Neural progenitor cell (in vitro differentiated cells): ENCODE measurements at regions not wholly inside any gene's neighbourhood (a gene's known extent, or its start where the extent isn't known, plus 50 kb on each side); places are given as distances from the start of the nearest gene placed in this dataset.
"Not testable (repeated sequence)": the region's sequence is repeated elsewhere in the genome, so short reads cannot be mapped to it uniquely, and the experiment has no call there.

Experiments used
- EZH2 ChIP-seq: fragments of 200-600 bp; sonication (generic); IDR thresholded peaks from 2 replicates; pipeline ENCODE4 v1.6.1; 2017; ENCODE audit warnings: antibody characterized with exemption, mild to moderate bottlenecking, moderate library complexity
- EZH2phosphoT487 ChIP-seq: fragments of 200-600 bp; sonication (generic); IDR thresholded peaks from 2 replicates; pipeline ENCODE4 v1.6.1; 2017; ENCODE audit warnings: antibody characterized with exemption
- TF ChIP-seq, protein P1 (sequence below): fragments of 200-600 bp; sonication (generic); IDR thresholded peaks from 2 replicates; pipeline ENCODE4 v1.5.1; 2017; ENCODE audit warnings: antibody characterized with exemption, mild to moderate bottlenecking

DNA sequence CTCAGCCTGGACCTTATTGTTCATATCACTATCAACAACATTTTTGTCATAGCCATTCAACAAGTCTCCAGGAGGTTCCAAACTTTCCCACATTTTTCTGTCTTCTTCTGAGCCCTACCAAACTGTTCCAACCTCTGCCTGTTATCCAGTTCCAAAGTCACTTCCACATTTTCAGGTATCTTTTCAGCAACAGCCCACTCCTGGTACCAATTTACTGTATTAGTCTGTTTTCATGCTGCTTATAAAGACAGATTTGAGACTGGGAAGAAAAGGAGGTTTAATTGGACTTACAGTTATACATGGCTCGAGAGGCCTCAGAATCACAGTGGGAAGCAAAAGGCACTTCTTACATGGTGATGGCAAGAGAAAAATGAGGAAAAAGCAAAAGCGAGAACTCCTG lies 1107.4 kb upstream of the INTU start:
- TF ChIP-seq, protein P1, sequence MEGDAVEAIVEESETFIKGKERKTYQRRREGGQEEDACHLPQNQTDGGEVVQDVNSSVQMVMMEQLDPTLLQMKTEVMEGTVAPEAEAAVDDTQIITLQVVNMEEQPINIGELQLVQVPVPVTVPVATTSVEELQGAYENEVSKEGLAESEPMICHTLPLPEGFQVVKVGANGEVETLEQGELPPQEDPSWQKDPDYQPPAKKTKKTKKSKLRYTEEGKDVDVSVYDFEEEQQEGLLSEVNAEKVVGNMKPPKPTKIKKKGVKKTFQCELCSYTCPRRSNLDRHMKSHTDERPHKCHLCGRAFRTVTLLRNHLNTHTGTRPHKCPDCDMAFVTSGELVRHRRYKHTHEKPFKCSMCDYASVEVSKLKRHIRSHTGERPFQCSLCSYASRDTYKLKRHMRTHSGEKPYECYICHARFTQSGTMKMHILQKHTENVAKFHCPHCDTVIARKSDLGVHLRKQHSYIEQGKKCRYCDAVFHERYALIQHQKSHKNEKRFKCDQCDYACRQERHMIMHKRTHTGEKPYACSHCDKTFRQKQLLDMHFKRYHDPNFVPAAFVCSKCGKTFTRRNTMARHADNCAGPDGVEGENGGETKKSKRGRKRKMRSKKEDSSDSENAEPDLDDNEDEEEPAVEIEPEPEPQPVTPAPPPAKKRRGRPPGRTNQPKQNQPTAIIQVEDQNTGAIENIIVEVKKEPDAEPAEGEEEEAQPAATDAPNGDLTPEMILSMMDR, result not testable (repeated sequence)
- TF ChIP-seq EZH2, EZH2phosphoT487: not testable (repeated sequence)
